GM21825 (cell line): ENCODE measurements at regions not wholly inside any gene's neighbourhood (a gene's known extent, or its start where the extent isn't known, plus 50 kb on each side); places are given as distances from the start of the nearest gene placed in this dataset.
"Not testable (repeated sequence)": the region's sequence is repeated elsewhere in the genome, so short reads cannot be mapped to it uniquely, and the experiment has no call there.

ENCODE experiments used
- ATAC-seq: cut with Tn5 transposase; IDR thresholded peaks from one replicate; pipeline ENCODE4 v1.9.1; 2021; ENCODE audit warnings: mild to moderate bottlenecking, moderate library complexity; ENCODE audit not compliant: unreplicated experiment

GRCh38 chrX:13478740-13479451, 90.5 kb upstream of the EGFL6 start:
- ATAC-seq = no peak

- no peak for ATAC-seq
These were observed 93.0 kb upstream of the EGFL6 start for GRCh38 chrX:13476384-13476783.

GRCh38 chrX:13474164-13474516, 95.3 kb upstream of the EGFL6 start:
- ATAC-seq = peak; percentile 47

- peak; percentile 84 for ATAC-seq
These were observed 95.8 kb upstream of the EGFL6 start for GRCh38 chrX:13473442-13474163.

- no peak for ATAC-seq
These were observed 96.4 kb upstream of the EGFL6 start for GRCh38 chrX:13472975-13473374.

GRCh38 chrX:13471269-13471668, 98.1 kb upstream of the EGFL6 start:
- ATAC-seq = no peak

GRCh38 chrX:13470685-13470977, 98.8 kb upstream of the EGFL6 start:
- ATAC-seq = no peak

GRCh38 chrX:13469963-13470684, 99.3 kb upstream of the EGFL6 start:
- ATAC-seq = no peak

GRCh38 chrX:13468096-13468495, 101.3 kb upstream of the EGFL6 start:
- no peak for ATAC-seq

GRCh38 chrX:13467243-13467642, 102.2 kb upstream of the EGFL6 start:
- no peak for ATAC-seq

- ATAC-seq = no peak
These were observed 104.7 kb upstream of the EGFL6 start for GRCh38 chrX:13464599-13465275.

GRCh38 chrX:13463608-13464007, 105.8 kb upstream of the EGFL6 start:
- no peak for ATAC-seq

- ATAC-seq = no peak
These were observed 117.1 kb upstream of the EGFL6 start for GRCh38 chrX:13452283-13452682.

- no peak for ATAC-seq
These were observed 120.0 kb upstream of the EGFL6 start for GRCh38 chrX:13449441-13449840.

- no peak for ATAC-seq
These were observed 120.5 kb upstream of the EGFL6 start for GRCh38 chrX:13448941-13449340.

GRCh38 chrX:13441608-13442007, 121.8 kb upstream of the ATXN3L start:
- not testable (repeated sequence) for ATAC-seq

- no peak for ATAC-seq
These were observed 120.3 kb upstream of the ATXN3L start for GRCh38 chrX:13440176-13440575.

GRCh38 chrX:13433298-13433605, 113.4 kb upstream of the ATXN3L start:
- no peak for ATAC-seq

GRCh38 chrX:13432414-13433297, 112.8 kb upstream of the ATXN3L start:
- no peak for ATAC-seq

GRCh38 chrX:13430136-13430827, 110.4 kb upstream of the ATXN3L start:
- ATAC-seq = no peak
